Endothelial cell of umbilical vein (primary cell): ENCODE measurements at regions not wholly inside any gene's neighbourhood (a gene's known extent, or its start where the extent isn't known, plus 50 kb on each side); places are given as distances from the start of the nearest gene placed in this dataset.

Experiments used
- BruUV-seq: library from RNA; stranded (reverse); fragments of 400-500 nt; replicated peaks from 2 replicates; lab custom pipeline; 2021; lab: Mats Ljungman, UMichigan
- CTCF ChIA-PET: fragments of 300-600, 350-600 bp; sonication (Branson Sonifier 250); formaldehyde crosslinking; loops from one replicate; lab custom pipeline; 2021; ENCODE audit warnings: antibody characterized with exemption, inconsistent platforms; lab: Charles Lee
- POLR2A ChIA-PET: fragments of 300-600, 350-600 bp; sonication (Branson Sonifier 250); formaldehyde crosslinking; loops from one replicate; lab custom pipeline; 2021; ENCODE audit warnings: antibody characterized with exemption, inconsistent platforms; lab: Charles Lee
- DNase-seq: peaks from one replicate; pipeline ENCODE4 v3.0.0-alpha.2; 2011; ENCODE audit warnings: low read depth, low spot score
- FAIRE-seq: peaks from 2 replicates; lab custom pipeline; 2011; peaks lifted over from hg19 to GRCh38; lab: Jason Lieb, UNC
- H2AFZ ChIP-seq: 2 replicates; pipeline ENCODE4 v1.6.0; 2012; ENCODE audit warnings: low read depth, low read length, control low read depth, inconsistent platforms
- H3K27ac ChIP-seq: 2 replicates; pipeline ENCODE4 v1.5.1; 2011; ENCODE audit warnings: low read depth, mild to moderate bottlenecking, control low read depth, low read length, moderate library complexity; ENCODE audit not compliant: insufficient read depth
- H3K27me3 ChIP-seq, 2 experiments: 2 replicates each; pipeline versions ENCODE4 v1.6.0 to v1.6.1; 2011; ENCODE audit warnings: low read length in 2 of 2, mixed read lengths in 1 of 2; ENCODE audit not compliant: control insufficient read depth in 2 of 2, insufficient read depth in 2 of 2
- H3K36me3 ChIP-seq, 2 experiments: 2 replicates in 1 of 2; 3 replicates in 1 of 2; pipeline ENCODE4 v1.5.1; 2011; ENCODE audit warnings: low read length in 2 of 2, mild to moderate bottlenecking in 1 of 2, moderate library complexity in 1 of 2; ENCODE audit not compliant: control insufficient read depth in 2 of 2, insufficient read depth in 2 of 2; ENCODE audit errors: extremely low read depth in 1 of 2
- H3K4me1 ChIP-seq: 3 replicates; pipeline ENCODE4 v1.5.1; 2011; ENCODE audit warnings: mild to moderate bottlenecking, low read length; ENCODE audit not compliant: control insufficient read depth, insufficient read depth; ENCODE audit errors: extremely low read depth
- H3K4me2 ChIP-seq: 2 replicates; pipeline ENCODE4 v1.6.1; 2011; ENCODE audit warnings: low read length, control low read depth, mixed read lengths; ENCODE audit not compliant: insufficient read depth
- H3K4me3 ChIP-seq, 3 experiments: fragments of 200-600 bp in 1 of 3; sonication (generic), shearing (Covaris generic) in 1 of 3; replicated peaks in 1 of 3; 2 replicates each; pipeline ENCODE4 v1.5.1; 2011 to 2016; ENCODE audit warnings: control low read depth in 3 of 3, low read length in 3 of 3, mild to moderate bottlenecking in 2 of 3, inconsistent platforms in 1 of 3, low read depth in 1 of 3, moderate library complexity in 1 of 3; ENCODE audit not compliant: insufficient read depth in 1 of 3
- H3K79me2 ChIP-seq: 2 replicates; pipeline ENCODE4 v1.6.0; 2012; ENCODE audit warnings: low read length, inconsistent platforms; ENCODE audit not compliant: control insufficient read depth, insufficient read depth
- H3K9ac ChIP-seq: replicated peaks from 2 replicates; pipeline ENCODE3; 2011; ENCODE audit warnings: low read length, control low read depth; ENCODE audit not compliant: insufficient read depth; ENCODE audit errors: extremely low read depth
- H3K9me1 ChIP-seq: replicated peaks from 3 replicates; pipeline ENCODE4 v1.6.0; 2011; ENCODE audit warnings: mild to moderate bottlenecking, low read length; ENCODE audit not compliant: control insufficient read depth, insufficient read depth; ENCODE audit errors: extremely low read depth
- H3K9me3 ChIP-seq: replicated peaks from 2 replicates; pipeline ENCODE4 v1.5.1; 2012; ENCODE audit warnings: low read length, inconsistent platforms; ENCODE audit not compliant: control insufficient read depth, insufficient read depth
- H4K20me1 ChIP-seq: replicated peaks from 2 replicates; pipeline ENCODE3; 2011; ENCODE audit warnings: mild to moderate bottlenecking, low read length; ENCODE audit not compliant: control insufficient read depth, insufficient read depth; ENCODE audit errors: extremely low read depth
- EZH2 ChIP-seq: IDR thresholded peaks from 2 replicates; pipeline ENCODE4 v1.6.1; 2012; ENCODE audit warnings: borderline replicate concordance, low read depth, mild to moderate bottlenecking, moderate library complexity, low read length, inconsistent platforms; ENCODE audit not compliant: severe bottlenecking
- FOS ChIP-seq: IDR thresholded peaks from 2 replicates; pipeline ENCODE4 v1.6.1; 2011; ENCODE audit warnings: mild to moderate bottlenecking, low read length, moderate library complexity, borderline replicate concordance; ENCODE audit not compliant: insufficient read depth
- GATA2 ChIP-seq: IDR thresholded peaks from 2 replicates; pipeline ENCODE4 v1.7.0; 2011; ENCODE audit warnings: low read depth, mild to moderate bottlenecking, moderate library complexity, mixed read lengths, low read length; ENCODE audit not compliant: insufficient read length, insufficient read depth
- JUN ChIP-seq: IDR thresholded peaks from 2 replicates; pipeline ENCODE4 v1.6.1; 2011; ENCODE audit warnings: borderline replicate concordance, low read depth; ENCODE audit not compliant: insufficient read length, insufficient read depth
- MYC ChIP-seq: IDR thresholded peaks from one replicate; pipeline ENCODE4 v1.6.1; 2011; ENCODE audit warnings: mild to moderate bottlenecking, low read depth, low read length
- POLR2A ChIP-seq: IDR thresholded peaks from 2 replicates; pipeline ENCODE4 v1.6.1; 2012; ENCODE audit warnings: low read depth, mild to moderate bottlenecking, control low read depth, low read length
- POLR2AphosphoS5 ChIP-seq: IDR thresholded peaks from 2 replicates; pipeline ENCODE4 v1.6.1; 2012; ENCODE audit warnings: low read depth, mild to moderate bottlenecking, control low read depth, low read length, moderate library complexity; ENCODE audit not compliant: insufficient read depth
- dilution Hi-C: fragments of 300-500 bp; cut with MboI; formaldehyde crosslinking; loops from one replicate; pipeline ENCODE4 v1.15.0; 2019; ENCODE audit warnings: low sequenced_read_pairs; ENCODE audit not compliant: extremely low pct_ligation_motif_present
- intact Hi-C: fragments of 100-400 bp; cut with micrococcal nuclease; formaldehyde crosslinking; loops from one replicate; pipeline ENCODE4 v1.10.0; 2022
- TF ChIP-seq, protein P1 (sequence below): IDR thresholded peaks from 2 replicates; pipeline ENCODE4 v1.6.1; 2011; ENCODE audit not compliant: insufficient read depth, insufficient read length
- TF ChIP-seq, protein P2 (sequence below), 2 donors: IDR thresholded peaks; 1 replicate in 1 of 2; 2 replicates in 1 of 2; pipeline ENCODE4 v1.5.1; 2011; ENCODE audit warnings: low read length in 2 of 2, mild to moderate bottlenecking in 2 of 2, moderate library complexity in 2 of 2, control low read depth in 1 of 2, inconsistent platforms in 1 of 2, low read depth in 1 of 2; ENCODE audit not compliant: insufficient read depth in 1 of 2; ENCODE audit errors: extremely low read depth in 1 of 2

DNA sequence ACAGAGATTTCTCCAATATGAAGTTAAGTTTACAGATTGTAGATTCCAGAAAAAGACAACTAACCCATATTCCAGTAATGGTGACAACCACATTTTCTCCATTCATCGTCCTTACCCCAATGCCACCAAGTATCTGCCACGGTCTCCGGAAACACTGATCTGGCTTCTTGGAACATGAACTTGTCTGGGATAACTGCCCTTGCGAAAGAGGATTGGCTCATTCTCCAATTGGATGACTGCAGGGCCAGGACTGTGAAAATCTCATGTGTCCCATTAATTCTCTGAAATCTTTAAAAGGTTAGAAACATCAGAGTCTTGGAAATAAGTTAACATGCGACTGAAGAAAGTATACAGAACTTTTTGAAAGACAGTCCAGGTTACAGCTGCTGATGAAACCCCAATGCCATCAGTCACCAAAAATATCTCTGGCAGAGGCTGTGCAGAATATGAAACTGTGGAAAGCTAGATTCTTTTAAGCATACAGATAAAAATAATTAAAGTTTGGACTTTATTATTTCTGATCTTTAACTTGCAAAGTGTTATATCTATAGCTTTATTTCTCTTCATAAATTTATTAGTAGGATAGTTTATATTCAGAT is 496.9 kb downstream of the PPARGC1A start:
- H3K9me1 ChIP-seq = no peaks in the 10 kb centered on the region
- no peak overlapping the region for H3K4me3 ChIP-seq
- H3K4me2 ChIP-seq = no peak overlapping the region
- no TSS peak for BruUV-seq
- H2AFZ ChIP-seq = no peak overlapping the region
- TF ChIP-seq JUN (no peak), GATA2 (no peak), POLR2AphosphoS5 (no peak), MYC (no peak), FOS (no peak), POLR2A (no peak), EZH2 (no peak)
- TF ChIP-seq, protein P1, sequence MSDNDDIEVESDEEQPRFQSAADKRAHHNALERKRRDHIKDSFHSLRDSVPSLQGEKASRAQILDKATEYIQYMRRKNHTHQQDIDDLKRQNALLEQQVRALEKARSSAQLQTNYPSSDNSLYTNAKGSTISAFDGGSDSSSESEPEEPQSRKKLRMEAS = no peak
- TF ChIP-seq, protein P2, sequence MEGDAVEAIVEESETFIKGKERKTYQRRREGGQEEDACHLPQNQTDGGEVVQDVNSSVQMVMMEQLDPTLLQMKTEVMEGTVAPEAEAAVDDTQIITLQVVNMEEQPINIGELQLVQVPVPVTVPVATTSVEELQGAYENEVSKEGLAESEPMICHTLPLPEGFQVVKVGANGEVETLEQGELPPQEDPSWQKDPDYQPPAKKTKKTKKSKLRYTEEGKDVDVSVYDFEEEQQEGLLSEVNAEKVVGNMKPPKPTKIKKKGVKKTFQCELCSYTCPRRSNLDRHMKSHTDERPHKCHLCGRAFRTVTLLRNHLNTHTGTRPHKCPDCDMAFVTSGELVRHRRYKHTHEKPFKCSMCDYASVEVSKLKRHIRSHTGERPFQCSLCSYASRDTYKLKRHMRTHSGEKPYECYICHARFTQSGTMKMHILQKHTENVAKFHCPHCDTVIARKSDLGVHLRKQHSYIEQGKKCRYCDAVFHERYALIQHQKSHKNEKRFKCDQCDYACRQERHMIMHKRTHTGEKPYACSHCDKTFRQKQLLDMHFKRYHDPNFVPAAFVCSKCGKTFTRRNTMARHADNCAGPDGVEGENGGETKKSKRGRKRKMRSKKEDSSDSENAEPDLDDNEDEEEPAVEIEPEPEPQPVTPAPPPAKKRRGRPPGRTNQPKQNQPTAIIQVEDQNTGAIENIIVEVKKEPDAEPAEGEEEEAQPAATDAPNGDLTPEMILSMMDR (IDR thresholded peaks at IDR 0.05; ENCODE audit: extremely low read depth in 1 of 2, insufficient read depth in 1 of 2, low read depth in 1 of 2, low read length in 2 of 2) = no peak
- ChIA-PET CTCF (no interaction called here), POLR2A (no interaction called here)
- intact Hi-C loops = no loop called here
- FAIRE-seq = no peak
- no peak overlapping the region for H3K27ac ChIP-seq
- H4K20me1 ChIP-seq = no peaks in the 10 kb centered on the region
- no peaks in the 10 kb centered on the region for H3K9me3 ChIP-seq
- no peaks in the 10 kb centered on the region for H3K4me1 ChIP-seq
- H3K9ac ChIP-seq = no peak overlapping the region
- no peaks in the 10 kb centered on the region for H3K79me2 ChIP-seq
- no peaks in the 10 kb centered on the region for H3K27me3 ChIP-seq
- no peaks in the 10 kb centered on the region for H3K36me3 ChIP-seq
- dilution Hi-C loops = no loop called here
- no peak for DNase-seq
